Peyer's patch (tissue), 4 donors: ENCODE measurements at regions not wholly inside any gene's neighbourhood (a gene's known extent, or its start where the extent isn't known, plus 50 kb on each side); places are given as distances from the start of the nearest gene placed in this dataset.

ENCODE experiments used
- DNase-seq, 3 donors: peaks; one replicate each; pipeline ENCODE4 v3.0.0-alpha.2; 2017 to 2019
- H3K27ac ChIP-seq, 4 donors: fragments of 200-600 bp; sonication (generic); one replicate each; pipeline ENCODE4 v1.5.1; 2016 to 2019
- H3K27me3 ChIP-seq, 2 donors: fragments of 200-600 bp; sonication (generic); one replicate each; pipeline ENCODE4 v1.5.1; 2019
- H3K36me3 ChIP-seq, 3 donors: fragments of 200-600 bp; sonication (generic); one replicate each; pipeline ENCODE4 v1.5.1; 2016 to 2019
- H3K4me1 ChIP-seq, 4 donors: fragments of 200-600 bp; sonication (generic); one replicate each; pipeline ENCODE4 v1.5.1; 2016 to 2019
- H3K4me3 ChIP-seq, 4 donors: fragments of 200-600 bp; sonication (generic); 1 replicate in 3 of 4; 2 replicates in 1 of 4; pipeline ENCODE4 v1.5.1; 2016 to 2019; ENCODE audit warnings: mild to moderate bottlenecking in 1 of 4
- H3K9me3 ChIP-seq, 4 donors: fragments of 200-600 bp; sonication (generic); one replicate each; pipeline ENCODE4 v1.5.1; 2016 to 2019; ENCODE audit warnings: mild to moderate bottlenecking in 1 of 4
- POLR2A ChIP-seq, 2 donors: fragments of 450-650 bp; IDR thresholded peaks; one replicate each; pipeline ENCODE4 v1.5.1; 2017; ENCODE audit warnings: antibody characterized with exemption in 2 of 2, mild to moderate bottlenecking in 2 of 2, moderate library complexity in 2 of 2
- TF ChIP-seq, protein P1 (sequence below), 6 experiments: fragments of 450-650 bp in 4 of 6; fragments of 200-600 bp in 2 of 6; sonication (generic) in 1 of 6; IDR thresholded peaks; one replicate each; pipeline ENCODE4 v1.5.1; 2017 to 2019; ENCODE audit warnings: antibody characterized with exemption in 6 of 6, mild to moderate bottlenecking in 3 of 6, moderate library complexity in 1 of 6

DNA sequence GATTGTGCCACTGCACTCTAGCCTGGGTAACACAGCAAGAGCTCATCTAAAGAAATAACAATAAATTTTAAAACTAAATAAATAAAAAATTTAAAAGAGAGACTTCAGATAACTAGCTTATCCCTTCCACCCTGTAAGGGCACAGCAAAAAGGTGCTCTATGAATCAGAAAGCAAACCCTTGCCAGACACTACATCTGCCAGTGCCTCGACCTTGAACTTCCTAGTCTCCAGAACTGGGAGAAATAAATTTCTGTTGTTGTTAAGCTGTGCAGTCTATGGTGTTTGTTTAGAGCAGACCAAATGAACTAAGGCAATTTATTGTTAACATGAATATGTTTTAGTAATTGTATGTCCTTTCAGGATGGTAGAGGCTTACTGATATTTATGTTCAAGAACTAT is 174.9 kb upstream of the TRIM24 start:
- no peak overlapping the region for H3K27ac ChIP-seq
- H3K4me3 ChIP-seq = no peak overlapping the region
- H3K36me3 ChIP-seq = no peaks in the 10 kb centered on the region
- DNase-seq = no peak
- H3K9me3 ChIP-seq = peaks cover 0 to 3% (median under 1%) of the 10 kb centered on the region in 4 donors
- H3K4me1 ChIP-seq = no peaks in the 10 kb centered on the region
- no peaks in the 10 kb centered on the region for H3K27me3 ChIP-seq
- TF ChIP-seq, protein P1, sequence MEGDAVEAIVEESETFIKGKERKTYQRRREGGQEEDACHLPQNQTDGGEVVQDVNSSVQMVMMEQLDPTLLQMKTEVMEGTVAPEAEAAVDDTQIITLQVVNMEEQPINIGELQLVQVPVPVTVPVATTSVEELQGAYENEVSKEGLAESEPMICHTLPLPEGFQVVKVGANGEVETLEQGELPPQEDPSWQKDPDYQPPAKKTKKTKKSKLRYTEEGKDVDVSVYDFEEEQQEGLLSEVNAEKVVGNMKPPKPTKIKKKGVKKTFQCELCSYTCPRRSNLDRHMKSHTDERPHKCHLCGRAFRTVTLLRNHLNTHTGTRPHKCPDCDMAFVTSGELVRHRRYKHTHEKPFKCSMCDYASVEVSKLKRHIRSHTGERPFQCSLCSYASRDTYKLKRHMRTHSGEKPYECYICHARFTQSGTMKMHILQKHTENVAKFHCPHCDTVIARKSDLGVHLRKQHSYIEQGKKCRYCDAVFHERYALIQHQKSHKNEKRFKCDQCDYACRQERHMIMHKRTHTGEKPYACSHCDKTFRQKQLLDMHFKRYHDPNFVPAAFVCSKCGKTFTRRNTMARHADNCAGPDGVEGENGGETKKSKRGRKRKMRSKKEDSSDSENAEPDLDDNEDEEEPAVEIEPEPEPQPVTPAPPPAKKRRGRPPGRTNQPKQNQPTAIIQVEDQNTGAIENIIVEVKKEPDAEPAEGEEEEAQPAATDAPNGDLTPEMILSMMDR (IDR thresholded peaks at IDR 0.05) = no peak
- no peak for TF ChIP-seq POLR2A (IDR thresholded peaks at IDR 0.05)

DNA sequence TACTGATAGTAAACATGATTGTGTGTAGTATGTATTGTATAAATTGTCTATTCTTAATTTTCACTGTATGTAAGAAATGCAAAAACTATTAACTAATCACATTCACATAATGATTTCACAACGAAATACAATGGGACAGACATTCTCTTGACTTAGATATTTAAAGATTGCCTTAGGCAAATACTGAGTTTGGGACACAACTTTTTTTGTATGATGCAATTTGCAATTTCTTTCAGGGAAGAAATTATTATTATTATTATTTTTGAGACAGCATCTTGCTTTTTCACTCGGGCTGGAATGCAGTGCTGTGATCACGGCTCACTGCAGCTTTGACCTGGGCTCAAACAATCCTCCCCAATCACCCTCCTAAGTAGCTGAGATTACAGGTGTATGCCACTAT is 173.2 kb upstream of the TRIM24 start:
- no peak overlapping the region for H3K4me3 ChIP-seq
- no peak for DNase-seq
- H3K36me3 ChIP-seq = no peaks in the 10 kb centered on the region
- TF ChIP-seq, protein P1 (IDR thresholded peaks at IDR 0.05) = no peak
- no peak for TF ChIP-seq POLR2A (IDR thresholded peaks at IDR 0.05)
- no peaks in the 10 kb centered on the region for H3K27me3 ChIP-seq
- H3K27ac ChIP-seq = no peak overlapping the region
- no peaks in the 10 kb centered on the region for H3K4me1 ChIP-seq
- H3K9me3 ChIP-seq = peaks cover 0 to 3% (median 1%) of the 10 kb centered on the region in 4 donors

DNA sequence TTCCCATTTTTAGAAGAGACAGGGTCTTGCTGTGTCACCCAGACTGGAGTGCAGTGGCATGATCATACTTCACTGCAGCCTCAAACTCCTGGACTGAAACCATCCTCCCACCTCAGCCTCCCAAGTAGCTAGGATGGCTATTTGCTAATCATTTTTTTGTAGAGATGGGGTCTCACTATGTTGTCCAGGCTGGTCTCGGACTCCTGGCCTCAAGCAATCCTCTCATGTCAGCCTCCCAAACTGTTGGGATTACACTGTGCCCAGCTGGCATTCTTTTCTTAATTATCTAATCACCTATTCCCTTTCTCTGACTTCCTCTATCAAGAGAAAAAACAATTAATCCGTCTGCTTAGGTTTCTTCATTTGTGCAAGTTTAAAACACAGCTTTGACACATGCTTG is 172.5 kb upstream of the TRIM24 start:
- no peaks in the 10 kb centered on the region for H3K4me1 ChIP-seq

DNA sequence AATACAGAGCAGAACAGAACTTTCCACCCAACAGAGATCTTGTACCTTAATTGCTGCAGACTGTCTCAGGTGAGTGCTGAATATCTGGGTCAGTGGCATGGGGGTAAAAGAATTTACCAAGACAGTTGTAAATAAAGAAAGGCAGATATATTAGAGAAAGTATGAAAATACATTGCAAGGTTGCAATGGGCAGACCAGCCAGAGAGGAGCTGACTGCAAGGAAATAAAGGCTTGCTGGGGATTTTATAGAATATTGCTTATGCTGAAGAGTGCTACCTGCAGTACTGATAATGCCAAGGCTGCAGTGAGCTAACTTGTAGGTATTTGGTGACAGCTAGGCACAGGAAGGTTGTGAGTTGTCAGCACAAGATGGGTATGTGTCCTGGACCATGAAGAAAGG is 171.0 kb upstream of the TRIM24 start:
- Histone ChIP-seq H3K9me3 (peaks cover 0 to 3% (median 1%) of the 10 kb centered on the region in 4 donors), H3K27me3 (no peaks in the 10 kb centered on the region), H3K36me3 (no peaks in the 10 kb centered on the region), H3K4me1 (no peaks in the 10 kb centered on the region), H3K4me3 (no peak overlapping the region), H3K27ac (no peak overlapping the region)
- DNase-seq = no peak
- TF ChIP-seq, protein P1 (IDR thresholded peaks at IDR 0.05) = no peak
- TF ChIP-seq POLR2A (IDR thresholded peaks at IDR 0.05) = no peak

More for the DNA sequence above, 172.5 kb upstream of the TRIM24 start:
- TF ChIP-seq POLR2A (IDR thresholded peaks at IDR 0.05) = no peak
- TF ChIP-seq, protein P1 (IDR thresholded peaks at IDR 0.05) = no peak
- Histone ChIP-seq H3K9me3 (peaks cover 0 to 3% (median 1%) of the 10 kb centered on the region in 4 donors), H3K36me3 (no peaks in the 10 kb centered on the region), H3K27ac (no peak overlapping the region), H3K27me3 (no peaks in the 10 kb centered on the region), H3K4me3 (no peak overlapping the region)
- DNase-seq = no peak

DNA sequence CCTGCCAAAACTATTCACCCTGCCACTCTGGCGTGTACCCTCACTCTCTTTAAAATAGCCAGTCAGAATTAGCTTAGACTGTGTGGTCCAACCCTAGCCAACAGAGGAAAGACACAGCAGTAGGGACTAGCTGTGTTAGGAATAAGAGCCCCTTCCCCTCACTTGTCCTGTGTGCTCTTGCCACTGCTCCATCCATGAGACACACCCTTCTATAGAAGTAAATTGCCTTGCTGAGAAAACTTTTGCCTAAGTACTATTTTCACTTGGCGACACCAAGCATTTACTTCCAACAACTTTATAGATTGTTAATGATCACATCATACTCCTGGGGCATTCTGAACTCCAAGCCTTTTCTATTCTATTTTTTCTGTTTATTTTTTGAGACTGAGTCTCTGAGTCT is 170.2 kb upstream of the TRIM24 start:
- no peaks in the 10 kb centered on the region for H3K27me3 ChIP-seq
- H3K4me1 ChIP-seq = no peaks in the 10 kb centered on the region
- DNase-seq = no peak
- H3K36me3 ChIP-seq = no peaks in the 10 kb centered on the region
- H3K4me3 ChIP-seq = no peak overlapping the region
- TF ChIP-seq POLR2A (IDR thresholded peaks at IDR 0.05) = no peak
- TF ChIP-seq, protein P1 (IDR thresholded peaks at IDR 0.05) = no peak
- H3K27ac ChIP-seq = no peak overlapping the region
- peaks cover 0 to 3% (median 1%) of the 10 kb centered on the region in 4 donors for H3K9me3 ChIP-seq

DNA sequence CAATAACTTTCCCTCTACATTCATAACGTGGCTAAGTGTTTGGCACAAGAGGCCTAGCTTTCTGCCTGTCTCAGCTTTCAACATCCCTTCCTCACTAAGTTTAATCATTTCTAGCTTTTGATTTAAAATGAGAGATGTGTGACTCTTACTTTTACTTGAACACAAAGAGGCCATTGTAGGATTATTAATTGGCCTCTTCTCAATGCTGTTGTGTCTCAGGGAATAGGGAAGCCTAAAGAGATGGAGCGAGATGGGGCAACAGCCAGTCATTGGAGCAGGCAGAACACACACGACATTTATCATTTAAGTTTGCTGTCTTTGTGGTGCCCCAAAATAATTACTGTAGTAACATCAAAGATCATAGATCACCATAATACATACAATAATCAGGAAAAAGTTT is 167.1 kb upstream of the TRIM24 start:
- H3K4me3 ChIP-seq = no peak overlapping the region
- no peaks in the 10 kb centered on the region for H3K4me1 ChIP-seq
- TF ChIP-seq, protein P1 (IDR thresholded peaks at IDR 0.05) = no peak

More for the DNA sequence above, 167.1 kb upstream of the TRIM24 start:
- H3K9me3 ChIP-seq = peaks cover 0 to 3% (median 1%) of the 10 kb centered on the region in 4 donors
- H3K27ac ChIP-seq = no peak overlapping the region
- no peaks in the 10 kb centered on the region for H3K27me3 ChIP-seq
- DNase-seq = no peak
- H3K36me3 ChIP-seq = no peaks in the 10 kb centered on the region
